ENCODE measurements at regions not wholly inside any gene's neighbourhood (a gene's known extent, or its start where the extent isn't known, plus 50 kb on each side); places are given as distances from the start of the nearest gene placed in this dataset.
"Not testable (repeated sequence)": the region's sequence is repeated elsewhere in the genome, so short reads cannot be mapped to it uniquely, and the experiment has no call there.

DNA sequence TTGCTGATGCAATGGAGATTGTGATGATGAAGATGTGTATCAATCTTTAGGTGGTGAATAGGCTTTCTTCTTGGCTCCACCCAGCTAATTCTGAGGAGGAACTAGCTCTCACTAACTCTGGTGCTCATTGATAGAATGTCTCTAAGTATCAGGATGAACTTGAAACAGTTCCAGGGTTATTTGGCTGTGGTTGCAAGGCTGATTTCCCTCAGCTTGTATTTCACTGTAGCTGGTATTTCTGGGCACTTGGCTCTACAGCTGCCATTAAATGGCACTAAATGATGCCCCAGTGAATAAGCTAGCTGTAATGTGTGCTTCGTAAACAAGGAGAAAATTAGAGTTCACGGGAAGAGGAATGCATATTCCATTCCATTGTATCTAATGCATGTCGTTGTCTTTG lies 241.2 kb downstream of the RPIA start:
- no peak for DNase-seq

DNA sequence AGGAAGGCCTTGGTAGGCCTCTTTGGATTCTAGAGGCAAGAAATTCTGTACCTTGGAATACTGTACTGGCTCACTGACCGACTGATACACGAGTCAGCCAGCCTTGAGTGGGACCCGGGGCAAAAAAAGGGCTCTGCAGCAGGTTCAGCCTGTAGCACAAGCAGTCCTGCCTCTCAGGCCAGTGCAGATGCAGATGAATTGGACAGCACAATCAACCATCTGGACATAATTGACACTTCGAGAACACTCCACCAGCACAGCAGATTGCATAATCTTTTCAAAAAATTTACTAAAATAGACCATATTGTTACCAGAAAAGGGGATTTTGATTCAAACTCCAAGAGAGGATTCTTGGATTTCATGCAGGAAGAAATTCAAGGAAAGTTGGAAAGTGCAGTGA lies 241.6 kb downstream of the RPIA start:
- DNase-seq, result no peak

DNA sequence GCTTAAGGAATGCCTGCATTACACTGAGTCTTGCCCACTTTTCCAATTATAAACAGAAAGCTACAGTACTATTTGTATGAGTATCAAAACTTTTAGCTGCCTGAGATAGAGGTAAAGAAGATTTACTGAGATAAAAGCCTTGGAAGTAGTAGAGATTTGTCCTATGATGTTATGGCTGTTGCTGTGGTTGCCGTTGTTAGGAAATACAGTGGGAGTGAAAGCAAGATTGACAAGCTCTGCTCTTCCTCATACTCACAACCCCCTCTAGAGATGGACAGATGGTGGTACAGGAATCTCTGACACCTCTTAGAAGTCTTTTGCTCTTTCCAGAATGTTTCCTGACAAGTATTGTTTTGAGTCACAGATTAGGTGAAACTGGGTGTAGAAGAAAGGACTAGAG lies 242.5 kb downstream of the RPIA start:
- DNase-seq, result no peak

DNA sequence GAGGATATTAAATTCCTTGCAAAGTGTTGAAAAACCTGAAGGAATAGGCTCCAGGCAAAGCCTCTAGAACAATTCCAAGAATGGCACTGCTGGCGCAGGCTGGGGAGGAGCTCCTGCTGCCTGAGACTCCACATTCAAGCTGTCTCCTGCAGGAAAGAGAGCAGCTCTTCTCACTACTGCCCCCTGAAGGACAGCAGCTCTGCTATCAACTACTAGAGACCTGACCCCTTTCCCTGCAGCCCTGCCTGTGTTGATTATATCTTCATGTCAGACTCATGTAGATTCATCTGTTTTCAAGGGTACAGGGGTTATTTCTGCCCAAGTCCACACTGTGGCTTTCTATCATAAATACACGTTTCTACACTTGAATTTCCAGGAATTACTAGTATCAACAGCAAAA lies 249.7 kb downstream of the RPIA start:
- not testable (repeated sequence) for DNase-seq

DNA sequence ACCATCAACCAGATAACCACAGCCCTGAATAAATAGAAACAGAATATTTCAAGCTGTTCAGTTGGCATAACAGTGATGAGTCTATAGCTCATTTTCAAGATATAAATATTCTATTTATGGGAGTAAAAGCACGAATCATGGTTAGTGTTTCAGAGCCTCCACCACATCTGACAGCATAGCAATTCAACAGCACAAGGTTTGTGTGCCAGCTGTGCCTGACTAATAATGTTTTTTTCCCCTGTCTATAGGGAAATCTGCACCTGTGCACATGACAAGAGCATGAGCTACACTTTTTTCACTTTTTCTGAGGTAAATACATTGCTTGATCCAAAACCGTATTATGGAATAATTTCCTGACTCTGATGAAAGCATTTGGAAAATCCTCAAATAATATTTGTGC lies 251.3 kb downstream of the RPIA start:
- DNase-seq, result no peak

DNA sequence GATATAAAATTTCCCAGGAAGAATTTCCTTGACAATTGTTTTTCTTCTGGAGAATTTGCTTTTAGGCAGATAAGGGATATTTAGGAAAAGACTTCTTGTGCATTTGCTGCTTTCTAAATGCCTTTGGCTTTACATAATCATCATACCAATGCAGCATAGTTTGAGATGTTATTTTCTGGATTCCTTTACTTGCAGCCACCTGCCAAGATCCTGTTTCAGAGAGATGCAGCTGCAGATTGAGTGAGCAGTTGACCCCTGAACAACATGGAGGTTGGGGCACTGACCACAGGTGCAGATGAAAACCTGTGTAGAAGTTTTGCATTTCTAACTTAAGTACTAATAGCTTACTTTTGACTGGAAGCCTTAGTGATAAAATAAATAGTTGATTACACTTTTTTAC lies 257.9 kb downstream of the RPIA start:
- no peak for DNase-seq

DNA sequence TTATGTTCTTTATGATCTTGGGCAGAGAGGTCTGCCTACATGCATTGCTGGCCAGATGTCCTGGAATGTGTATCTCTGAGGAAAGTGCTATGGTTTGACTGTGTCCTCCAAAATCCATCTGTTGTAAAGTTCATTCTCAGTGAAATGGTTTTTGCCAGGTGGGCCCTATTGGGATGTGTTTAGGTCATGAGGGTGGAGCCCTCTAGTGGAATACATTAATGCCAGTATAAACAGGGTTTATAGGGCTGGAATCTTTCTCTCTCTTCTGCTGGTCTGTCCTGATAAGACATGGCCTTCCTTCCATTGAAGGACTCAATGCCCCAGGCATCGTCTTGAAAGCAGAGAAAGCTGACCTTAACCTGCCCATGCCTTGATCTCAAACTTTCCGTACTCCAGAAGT lies 258.5 kb downstream of the RPIA start:
- DNase-seq, result no peak

DNA sequence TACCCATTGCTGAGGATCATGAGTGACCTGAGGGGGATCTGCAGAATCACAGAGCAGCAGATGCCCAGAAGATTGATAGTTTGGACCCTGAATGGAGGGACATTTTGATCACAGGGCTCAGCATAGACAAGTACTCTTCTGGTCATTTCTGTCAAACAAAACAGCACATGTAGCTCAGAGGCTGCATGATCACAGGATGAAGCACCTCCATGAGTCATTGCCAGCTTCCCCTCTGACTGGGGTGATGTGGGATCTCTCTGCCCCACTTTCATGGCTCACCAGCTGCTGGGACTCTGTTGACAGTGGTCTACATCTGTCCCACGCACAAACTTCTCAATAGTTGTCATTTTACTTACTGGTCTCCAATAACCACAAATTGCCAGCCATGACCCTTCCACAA lies 264.1 kb downstream of the RPIA start:
- DNase-seq, result no peak

DNA sequence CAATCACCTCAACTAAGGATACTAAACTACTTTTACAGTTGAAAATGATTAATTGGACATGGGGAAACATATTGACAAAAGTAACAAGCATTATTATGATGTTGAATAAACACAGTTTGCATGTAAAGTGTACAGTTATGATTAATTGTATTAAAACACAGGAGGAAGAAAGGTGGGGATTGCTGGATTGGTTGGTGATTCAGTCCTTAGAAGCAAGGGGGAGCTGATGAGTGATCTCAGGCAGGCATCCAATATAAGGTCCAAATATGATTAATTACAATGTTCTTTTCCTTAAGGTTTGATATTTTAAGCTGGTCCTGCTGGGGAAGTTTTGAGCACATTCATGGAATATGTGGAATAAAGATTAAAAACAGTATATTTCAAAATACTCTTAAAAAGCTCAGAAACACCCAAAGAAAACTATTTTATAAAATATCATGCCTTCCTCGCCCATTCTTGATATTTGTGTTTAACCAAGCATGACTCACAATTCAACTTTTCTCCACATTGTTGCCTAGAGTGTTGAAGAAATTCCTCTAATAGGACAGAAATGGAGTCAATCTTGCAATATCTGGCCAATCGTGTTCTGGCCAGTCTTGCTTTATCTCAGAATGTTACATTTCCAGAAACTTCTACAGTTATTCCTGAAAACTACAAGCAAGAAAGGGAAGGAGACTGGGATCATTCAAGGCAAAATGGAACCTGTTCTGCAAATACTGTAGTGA lies 268.2 kb downstream of the RPIA start:
- DNase-seq, result no peak

DNA sequence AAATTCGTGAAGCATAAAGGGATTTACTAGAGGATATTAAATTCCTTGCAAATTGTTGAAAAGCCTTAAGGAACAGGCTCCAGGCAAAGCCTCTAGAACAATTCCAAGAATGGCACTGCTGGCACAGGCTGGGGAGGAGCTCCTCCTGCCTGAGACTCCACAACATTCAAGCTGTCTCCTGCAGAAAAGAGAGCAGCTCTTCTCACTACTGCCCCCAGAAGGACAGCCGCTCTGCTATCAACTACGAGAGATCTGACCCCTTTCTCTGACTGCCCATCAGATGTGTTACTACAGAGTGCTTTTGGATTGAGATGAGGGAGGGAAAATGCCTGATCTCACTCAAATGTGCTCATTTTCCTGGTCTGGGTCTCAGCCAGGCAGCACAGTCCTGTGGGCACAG lies 269.9 kb downstream of the RPIA start:
- not testable (repeated sequence) for DNase-seq

DNA sequence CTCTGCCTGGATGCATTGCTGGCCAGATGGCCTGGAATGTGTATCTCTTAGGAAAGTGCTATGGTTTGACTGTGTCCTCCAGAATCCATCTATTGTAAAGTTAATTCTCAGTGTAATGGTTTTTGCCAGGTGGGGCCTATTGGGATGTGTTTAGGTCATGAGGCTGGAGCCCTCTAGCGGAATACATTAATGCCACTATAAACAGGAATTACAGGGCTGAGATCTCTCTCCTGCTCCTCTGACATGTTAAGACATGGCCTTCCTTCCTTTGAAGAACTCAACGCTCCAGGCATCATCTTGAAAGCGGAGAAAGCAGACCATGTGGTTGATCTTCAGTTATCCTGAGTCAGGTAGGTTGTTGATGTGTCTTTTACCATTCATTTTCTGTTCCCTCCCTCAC lies 276.4 kb downstream of the RPIA start:
- DNase-seq, result no peak

DNA sequence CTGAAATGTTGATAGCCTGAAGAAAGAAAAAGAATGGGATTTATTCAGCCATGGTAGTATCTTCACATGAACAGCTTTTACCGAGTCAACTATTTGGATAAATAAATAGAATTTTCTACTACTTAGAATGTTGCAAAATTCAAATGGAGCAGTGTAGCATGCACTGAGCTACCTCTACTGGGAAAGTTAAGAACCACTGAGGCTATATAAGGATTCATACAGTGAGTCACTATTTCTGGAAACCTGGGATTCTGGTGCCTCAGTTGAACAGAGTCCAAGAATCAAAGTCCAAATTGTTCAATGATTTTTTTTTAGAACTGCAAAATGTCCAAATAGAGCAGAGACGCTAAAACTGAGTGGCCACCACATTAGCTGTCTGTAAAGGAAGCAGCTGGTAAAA lies 286.5 kb downstream of the RPIA start:
- not testable (repeated sequence) for DNase-seq

DNA sequence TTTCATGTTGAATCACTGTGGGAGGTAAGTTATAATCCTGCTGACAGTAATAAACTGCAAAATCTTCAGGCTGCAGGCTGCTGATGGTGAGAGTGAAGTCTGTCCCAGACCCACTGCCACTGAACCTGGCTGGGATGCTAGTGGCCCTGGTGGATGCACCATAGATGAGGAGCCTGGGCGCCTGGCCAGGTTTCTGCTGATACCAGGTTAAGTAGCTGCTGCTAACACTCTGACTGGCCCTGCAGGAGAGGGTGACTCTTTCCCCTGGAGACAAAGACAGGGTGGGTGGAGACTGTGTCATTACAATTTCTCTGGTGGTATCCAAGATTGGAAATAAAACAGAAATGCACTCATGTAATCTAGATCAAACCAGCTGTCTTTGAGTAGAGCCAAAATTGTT lies 287.0 kb downstream of the RPIA start:
- not testable (repeated sequence) for DNase-seq

DNA sequence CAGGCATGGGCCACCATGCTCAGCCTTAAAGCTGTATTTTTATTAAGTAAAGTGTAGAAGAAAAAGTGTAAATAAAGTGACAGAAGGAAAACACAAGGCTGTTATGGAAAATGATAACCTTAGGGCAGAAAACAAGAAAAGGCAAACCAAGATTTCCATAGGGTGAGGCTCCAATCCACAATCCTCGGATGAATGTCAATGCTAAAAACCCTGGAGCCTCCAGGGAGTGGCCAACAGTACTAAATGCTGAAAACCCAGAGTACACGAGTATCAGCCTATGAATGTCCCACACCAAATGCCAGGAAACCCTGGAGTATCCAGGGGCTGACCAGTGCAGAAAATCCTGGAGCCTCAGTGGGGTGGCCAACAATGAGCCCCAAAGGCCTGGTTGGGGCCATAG lies 292.6 kb downstream of the RPIA start:
- not testable (repeated sequence) for DNase-seq

DNA sequence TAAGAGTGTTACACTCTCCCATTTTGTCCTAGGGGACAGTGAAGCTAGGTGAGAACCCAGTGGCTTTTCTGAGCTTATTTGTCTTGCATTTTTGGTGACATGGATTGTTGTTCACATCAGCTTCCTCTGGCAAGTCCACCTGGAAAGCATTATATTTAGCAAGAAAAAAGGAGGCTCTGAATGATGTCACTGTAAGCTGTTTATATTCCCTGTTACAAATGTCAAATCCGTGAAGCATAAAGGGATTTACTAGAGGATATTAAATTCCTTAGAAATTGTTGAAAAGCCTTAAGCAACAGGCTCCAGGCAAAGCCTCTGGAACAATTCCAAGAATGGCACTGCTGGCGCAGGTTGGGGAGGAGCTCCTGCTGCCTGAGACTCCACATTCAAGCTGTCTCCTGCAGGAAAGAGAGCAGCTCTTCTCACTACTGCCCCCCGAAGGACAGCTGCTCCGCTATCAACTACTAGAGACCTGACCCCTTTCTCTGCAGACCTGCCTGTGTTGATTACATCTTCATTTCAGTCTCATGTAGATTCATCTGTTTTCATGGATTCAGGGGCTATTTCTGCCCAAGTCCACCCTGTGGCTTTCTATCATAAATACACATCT lies 295.4 kb downstream of the RPIA start:
- DNase-seq, result not testable (repeated sequence)

DNA sequence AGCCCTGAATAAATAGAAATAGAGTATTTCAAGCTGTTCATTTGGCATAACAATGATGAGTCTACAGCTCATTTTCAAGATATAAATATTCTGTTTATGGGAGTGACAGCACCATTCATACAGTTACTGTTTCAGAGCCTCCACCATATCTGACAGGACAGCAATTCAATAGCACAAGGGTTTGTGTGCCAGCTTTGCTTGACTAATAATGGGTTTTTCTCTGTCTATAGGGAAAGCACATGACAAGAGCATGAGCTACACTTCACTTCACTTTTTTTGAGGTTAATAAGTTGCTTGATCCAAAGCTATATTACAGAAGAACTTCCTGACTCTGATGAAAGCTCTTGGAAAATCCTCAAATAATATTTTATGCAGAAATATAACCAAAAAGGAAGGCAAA lies 297.1 kb downstream of the RPIA start:
- DNase-seq, result not testable (repeated sequence)

DNA sequence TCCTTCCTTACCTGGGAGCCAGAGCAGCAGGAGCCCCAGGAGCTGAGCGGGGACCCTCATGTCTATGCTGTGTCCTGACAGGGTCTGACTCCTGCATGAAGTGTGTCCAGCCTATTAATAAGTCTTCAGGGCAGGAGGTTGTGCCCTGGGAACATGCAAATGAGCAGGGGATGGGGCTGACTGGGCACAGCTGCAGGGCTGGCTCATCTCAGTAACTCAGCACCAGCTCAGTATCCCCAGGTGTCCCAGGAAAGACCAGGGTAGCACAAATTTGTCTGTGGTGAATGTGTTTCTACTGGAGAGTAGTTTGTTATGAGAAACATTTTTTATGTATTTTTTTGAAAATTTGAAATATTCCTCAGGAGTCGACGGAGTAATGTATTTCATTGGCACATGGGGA lies 301.3 kb downstream of the RPIA start:
- not testable (repeated sequence) for DNase-seq

DNA sequence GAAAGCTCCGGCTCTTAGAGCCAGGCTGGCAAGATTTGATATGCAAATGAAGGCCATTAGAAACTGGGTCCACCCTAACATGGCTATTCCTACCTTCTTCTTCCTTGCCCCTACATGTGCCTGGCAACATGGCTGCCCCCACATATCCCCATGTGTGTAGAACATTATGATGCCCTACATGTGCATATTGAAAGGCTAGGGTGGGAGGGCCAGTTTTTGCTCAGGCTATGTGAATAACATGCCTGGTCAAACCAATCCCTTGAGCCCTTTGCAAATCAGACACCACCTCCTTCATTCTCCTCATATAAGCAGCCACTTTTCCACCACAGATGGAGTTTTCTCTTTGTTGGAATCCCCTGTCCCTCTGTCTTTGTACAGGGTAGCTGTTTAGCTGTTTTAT lies 303.4 kb downstream of the RPIA start:
- not testable (repeated sequence) for DNase-seq

DNA sequence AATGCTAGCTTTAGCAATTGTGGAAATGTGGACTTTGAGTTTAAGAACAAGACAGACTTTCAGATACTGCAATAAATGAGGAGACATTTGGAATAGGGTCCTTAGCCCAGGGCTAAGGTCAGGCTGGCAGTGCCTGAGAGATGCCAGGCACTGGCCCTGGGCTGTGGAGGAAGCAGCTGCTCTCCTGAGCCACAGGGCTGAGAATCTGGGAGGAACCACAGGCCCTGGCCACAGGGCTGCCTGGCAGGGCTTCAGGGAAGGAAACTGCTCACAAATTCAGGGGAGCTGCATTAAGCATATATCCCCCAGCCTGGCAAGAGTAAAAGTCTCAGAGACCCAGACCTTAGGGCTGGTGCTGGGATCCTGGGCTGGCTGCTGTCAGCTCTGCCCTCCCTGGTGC lies 305.1 kb downstream of the RPIA start:
- not testable (repeated sequence) for DNase-seq

DNA sequence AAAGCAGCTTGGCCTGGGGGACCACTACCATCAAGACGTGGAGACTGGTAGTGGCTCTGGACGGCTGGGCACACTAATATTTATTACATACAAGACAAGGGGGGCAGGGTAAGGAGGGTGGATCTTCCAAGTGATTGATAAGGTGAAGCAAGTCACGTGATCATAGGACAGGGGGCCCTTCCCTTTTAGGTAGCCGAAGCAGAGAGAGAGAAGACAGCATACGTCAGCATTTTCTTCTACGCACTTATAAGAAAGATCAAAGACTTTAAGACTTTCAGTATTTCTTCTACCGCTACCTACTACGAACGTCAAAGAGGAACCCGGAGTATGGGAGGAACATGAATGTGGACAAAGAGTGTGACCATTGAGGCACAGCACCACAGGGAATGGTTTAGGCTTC lies 307.9 kb downstream of the RPIA start:
- DNase-seq, result no peak

DNA sequence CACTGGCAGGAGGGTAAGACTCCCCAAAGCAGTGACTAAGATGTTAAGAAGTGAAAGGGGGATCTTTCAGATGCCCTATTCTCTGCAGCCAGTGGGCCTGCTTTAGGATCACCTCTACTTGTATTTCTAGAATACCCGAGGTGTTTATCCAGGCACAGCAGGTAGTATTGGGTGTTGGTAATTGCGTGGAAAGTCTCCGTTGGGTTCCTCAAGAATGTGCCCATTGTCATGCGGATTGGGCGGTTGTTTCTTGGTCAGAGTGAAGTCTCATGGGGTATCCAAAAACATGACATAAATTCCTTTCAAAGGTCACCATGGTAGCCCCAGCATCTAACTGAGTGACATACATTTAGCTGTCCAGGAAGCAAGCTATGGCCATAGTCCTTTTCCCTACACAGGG lies 308.8 kb downstream of the RPIA start:
- no peak for DNase-seq

DNA sequence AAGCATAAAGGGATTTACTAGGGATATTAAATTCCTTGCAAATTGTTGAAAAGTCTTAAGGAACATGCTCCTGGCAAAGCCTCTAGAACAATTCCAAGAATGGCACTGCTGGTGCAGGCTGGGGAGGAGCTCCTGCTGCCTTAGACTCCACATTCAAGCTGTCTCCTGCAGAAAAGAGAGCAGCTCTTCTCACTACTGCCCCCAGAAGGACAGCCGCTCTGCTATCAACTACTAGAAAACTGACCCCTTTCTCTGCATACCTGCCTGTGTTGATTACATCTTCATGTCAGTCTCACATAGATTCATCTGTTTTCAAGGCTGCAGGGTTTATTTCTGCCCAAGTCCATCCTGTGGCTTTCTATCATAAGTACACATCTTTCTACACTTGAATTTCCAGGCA lies 312.8 kb downstream of the RPIA start:
- not testable (repeated sequence) for DNase-seq

DNA sequence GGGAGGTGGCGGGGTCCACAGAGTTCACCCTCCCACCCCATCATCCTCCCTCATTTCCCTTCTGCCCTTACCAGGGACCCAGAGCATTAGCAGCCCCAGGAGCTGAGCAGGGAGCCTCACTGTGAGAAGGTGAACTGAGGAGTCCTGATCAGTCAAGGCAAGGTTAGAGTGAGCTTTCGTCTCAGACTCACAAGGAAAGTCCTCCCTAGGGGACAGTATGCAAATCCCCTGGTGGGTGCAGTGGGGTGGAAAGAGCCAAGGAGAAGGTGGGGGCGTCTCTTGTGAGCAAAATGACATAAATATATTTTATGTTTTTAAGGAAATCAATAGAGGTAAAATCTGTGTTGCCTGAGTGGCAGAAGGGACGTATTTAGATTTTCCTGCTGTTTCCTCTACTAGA lies 329.1 kb downstream of the RPIA start:
- not testable (repeated sequence) for DNase-seq

DNA sequence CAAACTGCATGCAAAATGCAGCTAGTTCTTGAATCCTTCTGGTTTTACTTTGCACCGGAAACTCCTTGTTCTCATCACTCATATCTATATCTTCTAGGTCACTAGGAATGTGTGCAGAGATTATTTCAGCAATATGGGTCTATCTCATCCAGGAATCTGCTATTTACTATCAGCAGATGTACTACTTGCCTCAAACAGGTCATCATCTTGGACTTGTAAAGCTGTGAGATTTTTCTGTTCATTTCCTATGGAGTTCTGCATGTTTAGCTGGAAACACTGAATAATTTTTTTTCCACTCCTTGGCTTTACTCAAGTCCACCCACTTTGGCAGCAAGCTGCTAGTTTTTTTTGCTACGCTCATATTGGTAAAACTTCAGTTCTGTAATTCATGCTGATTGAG lies 334.8 kb downstream of the RPIA start:
- DNase-seq, result not testable (repeated sequence)

DNA sequence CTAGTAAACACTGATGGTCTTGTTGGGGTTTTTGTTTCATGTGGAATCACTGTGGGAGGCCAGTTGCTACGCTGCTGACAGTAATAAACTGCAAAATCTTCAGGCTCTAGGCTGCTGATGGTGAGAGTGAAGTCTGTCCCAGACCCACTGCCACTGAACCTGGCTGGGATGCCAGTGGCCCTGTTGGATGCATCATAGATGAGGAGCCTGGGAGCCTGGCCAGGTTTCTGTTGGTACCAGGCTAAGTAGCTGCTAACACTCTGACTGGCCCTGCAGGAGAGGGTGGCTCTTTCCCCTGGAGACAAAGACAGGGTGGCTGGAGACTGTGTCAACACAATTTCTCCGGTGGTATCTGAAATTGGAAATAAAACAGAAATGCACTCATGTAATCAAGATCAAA lies 335.6 kb downstream of the RPIA start:
- DNase-seq, result not testable (repeated sequence)

All from activated CD4-positive, alpha-beta T cell treated with anti-CD3 and anti-CD28 coated beads, Interleukin-2, amount 50 U/mL, for 1 hour (primary cell).